Activated CD4-positive, alpha-beta T cell treated with anti-CD3 and anti-CD28 coated beads for 36 hours (primary cell): ENCODE measurements at regions not wholly inside any gene's neighbourhood (a gene's known extent, or its start where the extent isn't known, plus 50 kb on each side); places are given as distances from the start of the nearest gene placed in this dataset.

ENCODE experiments used
- ATAC-seq: fragments of 200-7000 bp; cut with Tn5 transposase; one replicate; pipeline ENCODE4 v1.10.0; 2021; ENCODE audit warnings: mild to moderate bottlenecking, moderate library complexity
- CTCF ChIA-PET: fragments of 350-600 bp; sonication (Branson Sonifier 250); formaldehyde crosslinking; loops from one replicate; lab custom pipeline; 2021; ENCODE audit warnings: antibody characterized with exemption; lab: Charles Lee
- POLR2A ChIA-PET: fragments of 350-600 bp; sonication (Branson Sonifier 250); formaldehyde crosslinking; loops from one replicate; lab custom pipeline; 2021; ENCODE audit warnings: antibody characterized with exemption, inconsistent platforms; lab: Charles Lee
- DNase-seq: peaks from one replicate; pipeline ENCODE4 v3.0.0-alpha.2; 2020
- H3K27ac Mint-ChIP-seq: one replicate; pipeline ENCODE4 v1.8.0; 2021; ENCODE audit warnings: mixed read lengths
- H3K27me3 Mint-ChIP-seq: one replicate; pipeline ENCODE4 v1.8.0; 2021; ENCODE audit warnings: mixed read lengths
- H3K36me3 Mint-ChIP-seq: one replicate; pipeline ENCODE4 v1.8.0; 2021; ENCODE audit warnings: low read depth, mixed read lengths
- H3K4me1 Mint-ChIP-seq: one replicate; pipeline ENCODE4 v1.8.0; 2021; ENCODE audit warnings: mixed read lengths
- H3K4me3 Mint-ChIP-seq: one replicate; pipeline ENCODE4 v1.8.0; 2021; ENCODE audit warnings: mild to moderate bottlenecking, moderate library complexity, mixed read lengths
- H3K9me3 Mint-ChIP-seq: one replicate; pipeline ENCODE4 v1.8.0; 2021; ENCODE audit warnings: low read depth, mixed read lengths
- intact Hi-C, 2 experiments: fragments of 100-400 bp; cut with DNase I in 1 of 2; cut with micrococcal nuclease in 1 of 2; formaldehyde crosslinking; loops; one replicate each; pipeline versions ENCODE4 v1.14.2 to v1.15.1; 2022 to 2024; cut with DNase I, micrococcal nuclease

DNA sequence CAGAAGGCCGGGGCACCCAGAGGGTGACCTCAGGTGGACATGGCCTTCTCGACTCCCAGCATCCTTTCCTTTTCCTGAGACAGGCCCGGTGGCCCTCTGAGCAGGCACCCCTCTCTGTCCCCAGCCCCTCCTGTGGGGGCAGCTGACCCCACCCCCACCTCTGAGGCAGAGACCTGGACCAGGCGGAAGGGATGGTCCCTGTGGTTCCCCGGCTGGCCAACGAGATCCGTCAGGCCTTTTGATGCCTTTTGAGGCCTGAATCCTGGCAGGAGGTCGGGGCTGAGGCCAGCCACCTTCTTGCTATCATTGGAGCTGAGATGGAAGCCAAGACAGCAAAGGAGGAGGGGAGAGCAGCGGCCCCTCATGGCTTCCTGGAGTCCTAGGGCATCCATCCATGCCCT is 50.2 kb upstream of the ACTRT2 start:
- ChIA-PET POLR2A (no interaction called here), CTCF (no interaction called here)
- no peaks in the 10 kb centered on the region for H3K27me3 Mint-ChIP-seq
- intact Hi-C loops = no loop called here
- H3K36me3 Mint-ChIP-seq = no peaks in the 10 kb centered on the region
- no peak overlapping the region for H3K27ac Mint-ChIP-seq
- DNase-seq = no peak
- ATAC-seq = no peak
- H3K4me1 Mint-ChIP-seq = no peaks in the 10 kb centered on the region
- H3K9me3 Mint-ChIP-seq = no peaks in the 10 kb centered on the region
- H3K4me3 Mint-ChIP-seq = no peak overlapping the region
